ENCODE measurements at regions not wholly inside any gene's neighbourhood (a gene's known extent, or its start where the extent isn't known, plus 50 kb on each side); places are given as distances from the start of the nearest gene placed in this dataset.

GRCh38 chr13:74633734-74634133 is 499.5 kb upstream of the KLF12 start:
- H3K36me3 ChIP-seq, result no peaks in the 10 kb centered on the region
- no peak overlapping the region for H3K27ac ChIP-seq
- no peak overlapping the region for H3K4me3 ChIP-seq (replicated peaks in 1 of 3)
- no peaks in the 10 kb centered on the region for H3K27me3 ChIP-seq
- TF ChIP-seq CTCF (IDR thresholded peaks at IDR 0.05) (no peak), POLR2A (IDR thresholded peaks at IDR 0.05) (no peak)
- intact Hi-C loops (cut with DNase I), result no loop called here
- H3K9me3 ChIP-seq, result no peaks in the 10 kb centered on the region
- no peak for DNase-seq
- WGBS, 2 donors, result 99% methylated on average over 2 of the region's 2 CpGs
- no peaks in the 10 kb centered on the region for H3K4me1 ChIP-seq

DNA sequence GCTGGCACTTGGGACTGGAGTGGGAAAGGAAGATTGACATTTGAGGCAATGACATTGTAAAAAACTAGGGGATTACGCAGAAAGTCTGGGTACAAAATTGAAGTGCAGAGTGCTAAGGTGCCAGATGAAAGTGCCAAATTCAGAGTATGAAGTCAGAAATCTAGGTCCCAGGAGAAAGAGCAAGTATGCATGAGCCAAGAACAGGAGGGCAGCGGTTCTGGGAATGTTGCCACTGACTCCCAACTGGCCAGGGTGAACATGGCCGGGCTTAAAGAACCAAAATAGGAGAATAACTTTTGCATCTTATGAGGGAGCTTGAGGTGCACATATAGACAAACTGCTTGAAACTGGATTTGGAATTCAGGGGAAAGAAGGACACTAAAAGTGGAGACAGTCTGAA is 495.8 kb upstream of the KLF12 start:
- Histone ChIP-seq H3K9me3 (no peaks in the 10 kb centered on the region), H3K27me3 (no peaks in the 10 kb centered on the region), H3K4me1 (no peaks in the 10 kb centered on the region), H3K4me3 (replicated peaks in 1 of 3) (no peak overlapping the region), H3K27ac (no peak overlapping the region), H3K36me3 (no peaks in the 10 kb centered on the region)
- TF ChIP-seq POLR2A (IDR thresholded peaks at IDR 0.05), result no peak
- TF ChIP-seq CTCF (IDR thresholded peaks at IDR 0.05), result no peak
- intact Hi-C loops (cut with DNase I), result no loop called here
- DNase-seq, result no peak
- 86 to 88% methylated on average over 3 of the region's 3 CpGs for WGBS, 2 donors

- intact Hi-C loops (cut with DNase I), result no loop called here
- WGBS, 2 donors, result 85 to 95% methylated on average over 1 of the region's 1 CpG
- Histone ChIP-seq H3K9me3 (no peaks in the 10 kb centered on the region), H3K4me1 (no peaks in the 10 kb centered on the region), H3K27ac (no peak overlapping the region), H3K4me3 (replicated peaks in 1 of 3) (no peak overlapping the region), H3K36me3 (no peaks in the 10 kb centered on the region), H3K27me3 (no peaks in the 10 kb centered on the region)
- no peak for DNase-seq
- TF ChIP-seq CTCF (IDR thresholded peaks at IDR 0.05) (no peak), POLR2A (IDR thresholded peaks at IDR 0.05) (no peak)
Observed at GRCh38 chr13:74625541-74625940, 491.3 kb upstream of the KLF12 start.

DNA sequence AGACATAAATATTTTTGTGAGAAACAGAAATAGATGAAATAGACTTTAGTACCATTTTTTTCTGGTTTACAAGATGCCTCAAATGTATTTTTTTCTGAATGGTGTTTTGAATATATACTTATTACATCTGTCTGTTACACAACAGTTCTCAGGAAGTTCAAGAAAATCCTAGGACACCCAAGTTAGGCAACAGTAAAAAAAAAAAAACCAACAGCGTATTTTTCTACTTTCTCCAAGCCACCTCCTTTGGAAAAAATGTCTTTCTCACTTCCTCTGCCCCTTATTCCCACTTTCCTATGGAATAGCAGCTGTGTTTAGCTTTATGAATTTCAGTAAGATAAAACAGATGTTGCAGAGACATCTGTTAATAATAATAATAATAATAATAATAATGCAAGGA is 489.6 kb upstream of the KLF12 start:
- intact Hi-C loops (cut with DNase I), result no loop called here
- H3K9me3 ChIP-seq, result no peaks in the 10 kb centered on the region
- DNase-seq, result no peak
- no peaks in the 10 kb centered on the region for H3K4me1 ChIP-seq
- 79 to 82% methylated on average over 1 of the region's 1 CpG for whole genome bisulfite sequencing, 2 donors
- no peak for TF ChIP-seq CTCF (IDR thresholded peaks at IDR 0.05)
- no peak for TF ChIP-seq POLR2A (IDR thresholded peaks at IDR 0.05)
- H3K27me3 ChIP-seq, result no peaks in the 10 kb centered on the region
- no peak overlapping the region for H3K4me3 ChIP-seq (replicated peaks in 1 of 3)
- H3K36me3 ChIP-seq, result no peaks in the 10 kb centered on the region
- no peak overlapping the region for H3K27ac ChIP-seq

GRCh38 chr13:74622284-74622683 is 488.1 kb upstream of the KLF12 start:
- WGBS, 2 donors, result 71 to 72% methylated on average over 1 of the region's 1 CpG
- H3K27ac ChIP-seq, result no peak overlapping the region
- DNase-seq, result no peak
- no peaks in the 10 kb centered on the region for H3K36me3 ChIP-seq
- H3K27me3 ChIP-seq, result no peaks in the 10 kb centered on the region
- TF ChIP-seq POLR2A (IDR thresholded peaks at IDR 0.05), result no peak
- TF ChIP-seq CTCF (IDR thresholded peaks at IDR 0.05), result no peak
- intact Hi-C loops (cut with DNase I), result no loop called here
- no peak overlapping the region for H3K4me3 ChIP-seq (replicated peaks in 1 of 3)
- no peaks in the 10 kb centered on the region for H3K4me1 ChIP-seq
- no peaks in the 10 kb centered on the region for H3K9me3 ChIP-seq
